IMR-90 (cell line): ENCODE measurements at regions not wholly inside any gene's neighbourhood (a gene's known extent, or its start where the extent isn't known, plus 50 kb on each side); places are given as distances from the start of the nearest gene placed in this dataset.

ENCODE experiments used
- ATAC-seq: fragments of 200-7000 bp; cut with Tn5 transposase; 2 replicates; pipeline ENCODE4 v1.9.1; 2020; ENCODE audit warnings: low read depth, mild to moderate bottlenecking, moderate library complexity
- BruUV-seq: library from RNA; stranded (reverse); fragments of 400-500 nt; replicated peaks from 2 replicates; lab custom pipeline; 2021; lab: Mats Ljungman, UMichigan
- CTCF ChIA-PET: fragments of 300-600 bp; formaldehyde crosslinking; extraction: SDS; loops from one replicate; lab custom pipeline; 2021; ENCODE audit warnings: antibody characterized with exemption; lab: Yijun Ruan, JAX
- POLR2A ChIA-PET: fragments of 300-600 bp; sonication (Branson Sonifier 250); formaldehyde crosslinking; loops from one replicate; lab custom pipeline; 2022; ENCODE audit warnings: antibody characterized with exemption; ENCODE audit not compliant: unreplicated experiment; lab: Charles Lee
- DNase-seq: peaks from one replicate; pipeline ENCODE4 v3.0.0; 2013
- H2AFZ ChIP-seq: replicated peaks from 2 replicates; pipeline ENCODE3; 2013; ENCODE audit warnings: low read length, mild to moderate bottlenecking; ENCODE audit not compliant: poor library complexity
- H2AK5ac ChIP-seq: 2 replicates; pipeline ENCODE4 v1.6.1; 2013; ENCODE audit warnings: low read depth, low read length, inconsistent platforms
- H2AK9ac ChIP-seq: replicated peaks from 2 replicates; pipeline ENCODE3; 2013; ENCODE audit warnings: mild to moderate bottlenecking, low read depth, low read length, moderate library complexity; ENCODE audit not compliant: poor library complexity
- H2BK120ac ChIP-seq: 2 replicates; pipeline ENCODE4 v1.6.1; 2013; ENCODE audit warnings: low read depth, low read length, inconsistent platforms
- H2BK15ac ChIP-seq: 3 replicates; pipeline ENCODE4 v1.6.1; 2013; ENCODE audit warnings: low read depth, low read length, inconsistent platforms
- H2BK20ac ChIP-seq: 2 replicates; pipeline ENCODE4 v1.6.1; 2013; ENCODE audit warnings: low read depth, mild to moderate bottlenecking, inconsistent platforms, low read length, moderate library complexity
- H2BK5ac ChIP-seq: 2 replicates; pipeline ENCODE4 v1.6.1; 2013; ENCODE audit warnings: mild to moderate bottlenecking, low read depth, low read length, inconsistent platforms; ENCODE audit not compliant: poor library complexity, severe bottlenecking
- H3K14ac ChIP-seq: replicated peaks from 2 replicates; pipeline ENCODE4 v1.6.1; 2013; ENCODE audit warnings: low read depth, low read length, inconsistent platforms
- H3K18ac ChIP-seq: 2 replicates; pipeline ENCODE4 v1.6.1; 2013; ENCODE audit warnings: low read depth, low read length, control low read depth
- H3K23ac ChIP-seq: 2 replicates; pipeline ENCODE4 v1.6.1; 2013; ENCODE audit warnings: low read depth, low read length, inconsistent platforms
- H3K27ac ChIP-seq: 2 replicates; pipeline ENCODE4 v1.5.1; 2013; ENCODE audit warnings: mild to moderate bottlenecking, control low read depth, low read length; ENCODE audit not compliant: insufficient read depth
- H3K27me3 ChIP-seq: 2 replicates; pipeline ENCODE4 v1.6.1; 2013; ENCODE audit warnings: low read length; ENCODE audit not compliant: control insufficient read depth, insufficient read depth
- H3K36me3 ChIP-seq: 2 replicates; pipeline ENCODE4 v1.6.1; 2013; ENCODE audit warnings: low read length, mixed read lengths; ENCODE audit not compliant: control insufficient read depth, insufficient read depth
- H3K4ac ChIP-seq: 2 replicates; pipeline ENCODE4 v1.6.1; 2013; ENCODE audit warnings: low read depth, low read length, inconsistent platforms
- H3K4me1 ChIP-seq: 2 replicates; pipeline ENCODE4 v1.6.1; 2013; ENCODE audit warnings: low read length, mixed read lengths; ENCODE audit not compliant: control insufficient read depth, insufficient read depth
- H3K4me2 ChIP-seq: 2 replicates; pipeline ENCODE4 v1.6.1; 2013; ENCODE audit warnings: low read depth, mild to moderate bottlenecking, control low read depth, low read length, moderate library complexity
- H3K4me3 ChIP-seq: 2 replicates; pipeline ENCODE4 v1.5.1; 2013; ENCODE audit warnings: low read depth, mild to moderate bottlenecking, control low read depth, low read length, moderate library complexity; ENCODE audit not compliant: insufficient read depth
- H3K56ac ChIP-seq: 2 replicates; pipeline ENCODE4 v1.6.1; 2013; ENCODE audit warnings: low read length, inconsistent platforms; ENCODE audit not compliant: insufficient read depth; ENCODE audit errors: extremely low read depth
- H3K79me1 ChIP-seq, 2 experiments: 2 replicates each; pipeline ENCODE4 v1.6.1; 2013; ENCODE audit warnings: low read length in 2 of 2, inconsistent platforms in 1 of 2, low read depth in 1 of 2
- H3K9ac ChIP-seq: 2 replicates; pipeline ENCODE4 v1.6.1; 2013; ENCODE audit warnings: low read depth, low read length, control low read depth
- H3K9me1 ChIP-seq: 2 replicates; pipeline ENCODE4 v1.6.1; 2013; ENCODE audit warnings: low read length, inconsistent platforms; ENCODE audit not compliant: insufficient read depth
- H3K9me3 ChIP-seq: 2 replicates; pipeline ENCODE4 v1.6.1; 2013; ENCODE audit warnings: low read length; ENCODE audit not compliant: control insufficient read depth, insufficient read depth
- H4K20me1 ChIP-seq: 2 replicates; pipeline ENCODE4 v1.6.1; 2013; ENCODE audit warnings: low read length, inconsistent platforms; ENCODE audit not compliant: insufficient read depth
- H4K5ac ChIP-seq: 2 replicates; pipeline ENCODE4 v1.6.1; 2013; ENCODE audit warnings: mild to moderate bottlenecking, low read depth, low read length, control low read depth
- H4K8ac ChIP-seq, 2 experiments: 2 replicates each; pipeline ENCODE4 v1.6.1; 2013; ENCODE audit warnings: low read depth in 2 of 2, low read length in 2 of 2, control low read depth in 1 of 2, inconsistent platforms in 1 of 2
- H4K91ac ChIP-seq: 2 replicates; pipeline ENCODE4 v1.6.1; 2013; ENCODE audit warnings: low read depth, low read length, inconsistent platforms; ENCODE audit not compliant: insufficient read depth
- CHD1 ChIP-seq: IDR thresholded peaks from 2 replicates; pipeline ENCODE4 v1.6.1; 2012; ENCODE audit warnings: low read depth, low read length, improper control_type of control experiment
- WGBS, 2 experiments: methylation state at CpG; one replicate each; pipeline versions ENCODE4 v1.1.5 to v1.1.7; 2013; ENCODE audit warnings: missing lambda C conversion rate in 2 of 2; ENCODE audit not compliant: insufficient read length in 1 of 2; ENCODE audit errors: extremely low coverage in 2 of 2; 5-methylcytosine and 5-hydroxymethylcytosine counted together
- dilution Hi-C: fragments of 300-500 bp; cut with HindIII; formaldehyde crosslinking; loops from one replicate; pipeline ENCODE4 v1.14.3; 2018; ENCODE audit warnings: low sequenced_read_pairs; ENCODE audit not compliant: unreplicated experiment
- in situ Hi-C: fragments of 300-500 bp; cut with MboI; formaldehyde crosslinking; loops from 3 replicates; pipeline ENCODE4 v1.14.3; 2019; ENCODE audit warnings: low sequenced_read_pairs, inconsistent platforms, mixed read lengths
- intact Hi-C: fragments of 100-400 bp; cut with micrococcal nuclease; formaldehyde crosslinking; loops from 2 replicates; pipeline ENCODE4 v1.10.0; 2022

DNA sequence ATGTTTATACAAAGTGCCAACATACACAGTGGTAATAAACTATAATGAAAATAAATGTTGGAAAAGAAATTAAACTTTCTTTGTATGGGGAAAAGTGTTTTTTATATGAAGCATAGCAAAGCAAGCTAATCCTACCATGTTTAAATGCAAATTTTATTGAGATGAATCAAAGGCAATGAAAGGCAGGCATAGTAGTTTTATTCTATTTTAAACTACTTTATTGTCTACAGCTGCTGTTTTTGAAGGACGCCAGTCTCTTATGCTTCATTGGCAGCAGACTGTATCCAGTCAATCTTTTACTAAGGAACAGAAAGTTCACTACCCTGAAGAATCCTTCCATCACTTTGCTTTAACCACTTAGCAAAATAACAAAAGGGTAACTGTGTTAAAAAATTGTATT is 761.0 kb downstream of the ROBO2 start:
- TF ChIP-seq CHD1 = no peak
- Histone ChIP-seq H3K4ac (no peak overlapping the region), H3K27me3 (no peaks in the 10 kb centered on the region), H3K4me1 (no peaks in the 10 kb centered on the region), H3K4me3 (no peak overlapping the region), H3K27ac (no peak overlapping the region), H2BK20ac (no peak overlapping the region), H4K5ac (no peak overlapping the region), H4K91ac (no peak overlapping the region), H4K20me1 (no peaks in the 10 kb centered on the region), H3K18ac (no peak overlapping the region), H2BK15ac (no peak overlapping the region), H3K36me3 (no peaks in the 10 kb centered on the region), H2BK120ac (no peak overlapping the region), H3K9ac (no peak overlapping the region), H2AFZ (no peak overlapping the region), H3K4me2 (no peak overlapping the region), H3K23ac (no peak overlapping the region), H3K56ac (no peak overlapping the region), H3K79me1 (no peaks in the 10 kb centered on the region), H2AK9ac (no peak overlapping the region), H3K14ac (no peak overlapping the region), H3K9me3 (no peaks in the 10 kb centered on the region), H3K9me1 (no peaks in the 10 kb centered on the region), H2BK5ac (no peak overlapping the region), H4K8ac (no peak overlapping the region), H2AK5ac (no peak overlapping the region)
- BruUV-seq = no TSS peak
- no peak for ATAC-seq
- dilution Hi-C loops = no loop called here
- ChIA-PET POLR2A (no interaction called here), CTCF (no interaction called here)
- intact Hi-C loops = no loop called here
- in situ Hi-C loops = no loop called here
- no peak for DNase-seq
- no CpG with 5 or more reads among the region's 1 CpG for WGBS, 2 experiments
